H9 (cell line): ENCODE measurements at regions not wholly inside any gene's neighbourhood (a gene's known extent, or its start where the extent isn't known, plus 50 kb on each side); places are given as distances from the start of the nearest gene placed in this dataset.

Experiments used
- DNase-seq: peaks from one replicate; pipeline ENCODE4 v3.0.0-alpha.2; 2017
- H2AFZ ChIP-seq: one replicate; pipeline ENCODE4 v1.6.1; 2013; ENCODE audit warnings: mild to moderate bottlenecking, low read length, control low read depth, moderate library complexity
- H2AK5ac ChIP-seq: 2 replicates; pipeline ENCODE4 v1.6.1; 2013; ENCODE audit warnings: low read length, control low read depth, mixed read lengths; ENCODE audit not compliant: insufficient read length
- H2BK120ac ChIP-seq: one replicate; pipeline ENCODE4 v1.6.1; 2013; ENCODE audit warnings: low read depth, mild to moderate bottlenecking, low read length, control low read depth, inconsistent platforms; ENCODE audit not compliant: poor library complexity, severe bottlenecking
- H2BK12ac ChIP-seq: 2 replicates; pipeline ENCODE4 v1.6.1; 2013; ENCODE audit warnings: low read length, control low read depth, mixed read lengths, low read depth; ENCODE audit not compliant: insufficient read length
- H2BK15ac ChIP-seq: 2 replicates; pipeline ENCODE4 v1.6.1; 2013; ENCODE audit warnings: low read depth, low read length, control low read depth
- H2BK20ac ChIP-seq: one replicate; pipeline ENCODE4 v1.6.1; 2013; ENCODE audit warnings: low read depth, mild to moderate bottlenecking, low read length, control low read depth, inconsistent platforms; ENCODE audit not compliant: poor library complexity, severe bottlenecking
- H2BK5ac ChIP-seq: 2 replicates; pipeline ENCODE4 v1.6.1; 2013; ENCODE audit warnings: low read length, control low read depth, mixed read lengths; ENCODE audit not compliant: insufficient read length
- H3K14ac ChIP-seq: 2 replicates; pipeline ENCODE4 v1.6.1; 2013; ENCODE audit warnings: low read length, control low read depth; ENCODE audit not compliant: insufficient read depth
- H3K18ac ChIP-seq: 2 replicates; pipeline ENCODE4 v1.6.1; 2013; ENCODE audit warnings: low read depth, mild to moderate bottlenecking, mixed read lengths, low read length, control low read depth; ENCODE audit not compliant: insufficient read length
- H3K23ac ChIP-seq: 2 replicates; pipeline ENCODE4 v1.6.1; 2013; ENCODE audit warnings: low read length, control low read depth, mixed read lengths, low read depth; ENCODE audit not compliant: insufficient read length
- H3K23me2 ChIP-seq: 2 replicates; pipeline ENCODE4 v1.6.1; 2013; ENCODE audit warnings: low read depth, mild to moderate bottlenecking, mixed read lengths, low read length, control low read depth; ENCODE audit not compliant: insufficient read length, poor library complexity, severe bottlenecking
- H3K27ac ChIP-seq: 2 replicates; pipeline ENCODE4 v1.5.1; 2013; ENCODE audit warnings: low read length, control low read depth, mixed read lengths, low read depth; ENCODE audit not compliant: insufficient read length
- H3K27me3 ChIP-seq: 2 replicates; pipeline ENCODE4 v1.6.1; 2013; ENCODE audit warnings: low read length, control low read depth, inconsistent platforms; ENCODE audit not compliant: insufficient read depth
- H3K4ac ChIP-seq: 2 replicates; pipeline ENCODE4 v1.6.1; 2013; ENCODE audit warnings: low read depth, mild to moderate bottlenecking, control low read depth, inconsistent platforms, low read length, moderate library complexity
- H3K4me1 ChIP-seq: 2 replicates; pipeline ENCODE4 v1.6.1; 2013; ENCODE audit warnings: low read length, control low read depth, inconsistent platforms; ENCODE audit not compliant: insufficient read depth
- H3K4me2 ChIP-seq: 2 replicates; pipeline ENCODE4 v1.6.1; 2013; ENCODE audit warnings: low read length, control low read depth, mixed read lengths; ENCODE audit not compliant: insufficient read length, insufficient read depth
- H3K56ac ChIP-seq: 2 replicates; pipeline ENCODE4 v1.6.1; 2013; ENCODE audit warnings: low read depth, mild to moderate bottlenecking, mixed read lengths, low read length, control low read depth; ENCODE audit not compliant: insufficient read length
- H3K79me1 ChIP-seq: 2 replicates; pipeline ENCODE4 v1.6.1; 2013; ENCODE audit warnings: low read depth, mild to moderate bottlenecking, moderate library complexity, low read length, control low read depth, inconsistent platforms; ENCODE audit not compliant: insufficient read depth, poor library complexity, severe bottlenecking
- H3K79me2 ChIP-seq: 2 replicates; pipeline ENCODE4 v1.6.1; 2013; ENCODE audit warnings: low read length, control low read depth, inconsistent platforms; ENCODE audit not compliant: insufficient read depth
- H3K9ac ChIP-seq: 2 replicates; pipeline ENCODE4 v1.6.1; 2013; ENCODE audit warnings: low read length, control low read depth, mixed read lengths; ENCODE audit not compliant: insufficient read length; ENCODE audit errors: extremely low read depth
- H3K9me3 ChIP-seq: one replicate; pipeline ENCODE4 v1.6.1; 2013; ENCODE audit warnings: low read depth, low read length, inconsistent platforms; ENCODE audit not compliant: control insufficient read depth
- H3T11ph ChIP-seq: one replicate; pipeline ENCODE4 v1.6.1; 2013; ENCODE audit warnings: mild to moderate bottlenecking, low read length, control low read depth, inconsistent platforms
- H4K20me1 ChIP-seq: one replicate; pipeline ENCODE4 v1.6.1; 2013; ENCODE audit not compliant: control insufficient read depth, insufficient read length, insufficient read depth
- H4K5ac ChIP-seq: 2 replicates; pipeline ENCODE4 v1.6.1; 2013; ENCODE audit warnings: low read depth, mild to moderate bottlenecking, mixed read lengths, low read length, control low read depth; ENCODE audit not compliant: insufficient read length
- H4K8ac ChIP-seq: replicated peaks from 2 replicates; pipeline ENCODE4 v1.6.1; 2013; ENCODE audit warnings: low read length, control low read depth, mixed read lengths, low read depth; ENCODE audit not compliant: insufficient read length
- H4K91ac ChIP-seq: 2 replicates; pipeline ENCODE4 v1.6.1; 2013; ENCODE audit warnings: low read depth, mild to moderate bottlenecking, moderate library complexity, mixed read lengths, low read length, control low read depth; ENCODE audit not compliant: insufficient read length
- H3K27ac Mint-ChIP-seq, 3 experiments: 2 replicates in 2 of 3; 3 replicates in 1 of 3; pipeline ENCODE4 v1.8.0; 2020 to 2021; ENCODE audit warnings: mixed read lengths in 3 of 3, mild to moderate bottlenecking in 1 of 3, moderate library complexity in 1 of 3
- H3K27me3 Mint-ChIP-seq: 2 replicates; pipeline ENCODE4 v1.8.0; 2021; ENCODE audit warnings: low read depth, mild to moderate bottlenecking, moderate library complexity, mixed read lengths
- H3K36me3 Mint-ChIP-seq, 3 experiments: 2 replicates in 2 of 3; 3 replicates in 1 of 3; pipeline ENCODE4 v1.8.0; 2020 to 2021; ENCODE audit warnings: low read depth in 3 of 3, mixed read lengths in 3 of 3; ENCODE audit not compliant: insufficient read depth in 1 of 3
- H3K4me1 Mint-ChIP-seq, 2 experiments: 2 replicates each; pipeline ENCODE4 v1.8.0; 2020; ENCODE audit warnings: mixed read lengths in 2 of 2
- H3K4me3 Mint-ChIP-seq, 2 experiments: 2 replicates in 1 of 2; 3 replicates in 1 of 2; pipeline ENCODE4 v1.8.0; 2020 to 2021; ENCODE audit warnings: mild to moderate bottlenecking in 2 of 2, mixed read lengths in 2 of 2, moderate library complexity in 1 of 2
- H3K9me3 Mint-ChIP-seq, 2 experiments: 2 replicates in 1 of 2; 3 replicates in 1 of 2; pipeline ENCODE4 v1.8.0; 2020; ENCODE audit warnings: mild to moderate bottlenecking in 2 of 2, mixed read lengths in 2 of 2, moderate library complexity in 1 of 2
- CTCF ChIP-seq: fragments of 200-600 bp; sonication (generic); conservative IDR thresholded peaks from 3 replicates; pipeline ENCODE4 v1.8.0; 2021; ENCODE audit warnings: antibody characterized with exemption, mild to moderate bottlenecking
- WGBS: extraction: QIAGEN DNeasy Blood & Tissue Kit; methylation state at CpG from one replicate; pipeline ENCODE4 v1.1.7; 2013; ENCODE audit warnings: missing lambda C conversion rate, low lambda C conversion rate, mixed read lengths; ENCODE audit not compliant: insufficient read length; ENCODE audit errors: extremely low coverage; 5-methylcytosine and 5-hydroxymethylcytosine counted together

GRCh38 chr6:19042420-19042819 is 655.3 kb downstream of the RNF144B start:
- Histone ChIP-seq H3K79me2 (no peaks in the 10 kb centered on the region), H3K4me1 (no peaks in the 10 kb centered on the region), H3K23me2 (no peaks in the 10 kb centered on the region), H4K20me1 (no peaks in the 10 kb centered on the region), H3T11ph (no peak overlapping the region), H3K4ac (no peak overlapping the region), H2BK15ac (no peak overlapping the region), H3K27me3 (no peaks in the 10 kb centered on the region), H3K56ac (no peak overlapping the region), H2AK5ac (no peak overlapping the region), H2BK12ac (no peak overlapping the region), H2AFZ (no peak overlapping the region), H3K79me1 (no peaks in the 10 kb centered on the region), H3K27ac (no peak overlapping the region), H3K9me3 (no peaks in the 10 kb centered on the region), H3K4me2 (no peak overlapping the region), H4K5ac (no peak overlapping the region), H4K8ac (no peak overlapping the region), H3K9ac (no peak overlapping the region), H2BK5ac (no peak overlapping the region), H2BK20ac (no peak overlapping the region), H3K18ac (no peak overlapping the region), H4K91ac (no peak overlapping the region), H3K23ac (no peak overlapping the region), H2BK120ac (no peak overlapping the region), H3K14ac (no peak overlapping the region)
- no CpG with 5 or more reads among the region's 5 CpGs for WGBS
- DNase-seq: no peak
- Mint-ChIP-seq H3K9me3 (peaks cover 3% of the 10 kb centered on the region in 2 experiments; a peak in 3 of 5 replicates), H3K27ac (no peak overlapping the region), H3K4me3 (no peak overlapping the region), H3K36me3 (no peaks in the 10 kb centered on the region), H3K4me1 (no peaks in the 10 kb centered on the region), H3K27me3 (no peaks in the 10 kb centered on the region)
- no peak for TF ChIP-seq CTCF
